ENCODE measurements at regions not wholly inside any gene's neighbourhood (a gene's known extent, or its start where the extent isn't known, plus 50 kb on each side); places are given as distances from the start of the nearest gene placed in this dataset.

DNA sequence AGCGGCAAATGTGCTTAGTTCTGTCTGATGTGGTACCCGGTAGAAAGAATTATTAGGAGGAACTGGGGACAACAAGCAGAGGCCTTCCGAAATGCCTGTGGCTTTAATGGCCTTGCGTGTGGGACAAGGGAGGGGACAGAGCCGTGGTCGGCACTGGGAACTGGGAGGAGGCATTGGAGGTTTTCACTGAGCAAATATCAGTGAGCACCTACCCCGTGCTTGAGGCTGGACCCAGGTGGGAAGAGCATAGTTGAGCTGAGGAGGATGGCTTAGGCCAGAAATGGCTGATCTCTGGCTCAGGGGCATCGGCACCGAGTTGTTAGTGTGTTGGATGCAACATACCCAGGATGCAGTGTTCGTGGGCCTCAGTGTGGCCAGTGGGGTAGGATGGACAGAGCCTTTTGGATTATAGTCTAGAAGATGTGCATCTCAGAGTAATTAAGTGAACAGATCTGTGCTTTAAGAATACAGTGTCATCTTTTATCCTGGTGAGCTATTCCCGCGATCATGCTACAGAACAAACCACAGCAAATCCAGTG, 201.3 kb downstream of the TEX29 start:
- dilution Hi-C loops (cut with MboI; ENCODE audit: extremely low pct_ligation_motif_present, low sequenced_read_pairs) = no loop called here
- no peaks in the 10 kb centered on the region for H4K20me1 ChIP-seq (ENCODE audit: control insufficient read depth, extremely low read depth, insufficient read depth, low read length)
- H3K27me3 ChIP-seq (ENCODE audit: control insufficient read depth, extremely low read depth, insufficient read depth, low read length) = no peaks in the 10 kb centered on the region
- H3K9me1 ChIP-seq (ENCODE audit: control insufficient read depth, extremely low read depth, insufficient read depth, low read length) = no peaks in the 10 kb centered on the region
- TF ChIP-seq, protein P1, sequence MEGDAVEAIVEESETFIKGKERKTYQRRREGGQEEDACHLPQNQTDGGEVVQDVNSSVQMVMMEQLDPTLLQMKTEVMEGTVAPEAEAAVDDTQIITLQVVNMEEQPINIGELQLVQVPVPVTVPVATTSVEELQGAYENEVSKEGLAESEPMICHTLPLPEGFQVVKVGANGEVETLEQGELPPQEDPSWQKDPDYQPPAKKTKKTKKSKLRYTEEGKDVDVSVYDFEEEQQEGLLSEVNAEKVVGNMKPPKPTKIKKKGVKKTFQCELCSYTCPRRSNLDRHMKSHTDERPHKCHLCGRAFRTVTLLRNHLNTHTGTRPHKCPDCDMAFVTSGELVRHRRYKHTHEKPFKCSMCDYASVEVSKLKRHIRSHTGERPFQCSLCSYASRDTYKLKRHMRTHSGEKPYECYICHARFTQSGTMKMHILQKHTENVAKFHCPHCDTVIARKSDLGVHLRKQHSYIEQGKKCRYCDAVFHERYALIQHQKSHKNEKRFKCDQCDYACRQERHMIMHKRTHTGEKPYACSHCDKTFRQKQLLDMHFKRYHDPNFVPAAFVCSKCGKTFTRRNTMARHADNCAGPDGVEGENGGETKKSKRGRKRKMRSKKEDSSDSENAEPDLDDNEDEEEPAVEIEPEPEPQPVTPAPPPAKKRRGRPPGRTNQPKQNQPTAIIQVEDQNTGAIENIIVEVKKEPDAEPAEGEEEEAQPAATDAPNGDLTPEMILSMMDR (optimal IDR thresholded peaks at IDR 0.05 in 1 of 3, IDR thresholded peaks at IDR 0.05 in 1 of 3, conservative IDR thresholded peaks at IDR 0.05 in 1 of 3; ENCODE audit: extremely low read depth in 1 of 3, insufficient read depth in 2 of 3, low read length in 3 of 3) = no peak
- H3K27ac ChIP-seq (ENCODE audit: control insufficient read depth, insufficient read depth, low read length) = no peak overlapping the region
- no peaks in the 10 kb centered on the region for H3K36me3 ChIP-seq (ENCODE audit: control insufficient read depth in 2 of 2, extremely low read depth in 1 of 2, insufficient read depth in 2 of 2, low read length in 2 of 2)
- DNase-seq (ENCODE audit: low read depth, low spot score) (no peak), FAIRE-seq (no peak)
- H3K9me3 ChIP-seq (ENCODE audit: control insufficient read depth, low read depth, low read length) = peaks cover 9% of the 10 kb centered on the region
- H3K4me2 ChIP-seq (ENCODE audit: control insufficient read depth, extremely low read depth, insufficient read depth, low read depth, low read length) = no peak overlapping the region
- no peaks in the 10 kb centered on the region for H3K4me1 ChIP-seq (ENCODE audit: control insufficient read depth, extremely low read depth, insufficient read depth, low read length)
- H3K9ac ChIP-seq (ENCODE audit: control insufficient read depth, extremely low read depth, insufficient read depth, low read length) = no peak overlapping the region
- H3K4me3 ChIP-seq (ENCODE audit: control insufficient read depth in 2 of 3, extremely low read depth in 1 of 3, insufficient read depth in 2 of 3, low read depth in 1 of 3, low read length in 3 of 3) = no peak overlapping the region
- no peaks in the 10 kb centered on the region for H3K79me2 ChIP-seq (ENCODE audit: control insufficient read depth, insufficient read depth, low read length)
- H2AFZ ChIP-seq (ENCODE audit: control insufficient read depth, low read length) = no peak overlapping the region

DNA sequence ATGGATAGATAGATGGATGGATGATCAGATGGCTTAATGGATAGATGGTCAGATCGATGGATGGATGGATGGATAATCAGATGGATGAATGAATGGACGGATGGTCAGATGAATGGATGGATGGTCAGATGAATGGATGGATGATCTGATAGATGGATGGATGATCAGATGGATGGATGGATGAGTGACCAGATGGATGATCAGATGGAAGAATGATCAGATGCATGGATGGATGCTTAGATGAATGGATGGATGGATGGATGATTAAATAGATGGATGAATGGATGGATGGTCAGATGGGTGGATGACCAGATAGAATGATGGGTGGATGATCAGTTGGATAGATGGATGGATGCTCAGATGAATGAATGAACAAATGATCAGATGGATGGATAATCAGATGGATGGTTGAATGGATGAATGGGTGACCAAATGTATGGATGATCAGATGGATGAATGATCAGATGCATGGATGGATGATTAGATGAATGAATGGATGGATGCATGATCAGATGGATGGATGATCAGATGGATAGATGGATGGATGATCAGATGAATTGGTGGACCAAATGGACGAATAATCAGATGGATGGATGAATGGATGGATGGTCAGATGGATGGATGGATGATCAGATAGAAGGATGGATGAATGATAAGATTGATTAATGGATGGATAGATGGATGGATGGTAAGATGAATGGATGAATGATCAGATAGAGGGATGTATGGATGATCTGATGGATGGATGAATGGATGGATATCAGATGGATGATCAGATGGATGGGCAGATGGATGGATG, 205.1 kb downstream of the TEX29 start:
- dilution Hi-C loops (cut with MboI; ENCODE audit: extremely low pct_ligation_motif_present, low sequenced_read_pairs) = no loop called here
- TF ChIP-seq EZH2 (IDR thresholded peaks at IDR 0.05; ENCODE audit: low read length) = no peak
- TF ChIP-seq, protein P1 (optimal IDR thresholded peaks at IDR 0.05 in 1 of 3, IDR thresholded peaks at IDR 0.05 in 1 of 3, conservative IDR thresholded peaks at IDR 0.05 in 1 of 3; ENCODE audit: extremely low read depth in 1 of 3, insufficient read depth in 2 of 3, low read length in 3 of 3) = no peak

More for the DNA sequence above, 205.1 kb downstream of the TEX29 start:
- Histone ChIP-seq H3K27ac (ENCODE audit: control insufficient read depth, insufficient read depth, low read length) (no peak overlapping the region), H4K20me1 (ENCODE audit: control insufficient read depth, extremely low read depth, insufficient read depth, low read length) (no peaks in the 10 kb centered on the region), H3K4me3 (ENCODE audit: control insufficient read depth in 2 of 3, extremely low read depth in 1 of 3, insufficient read depth in 2 of 3, low read depth in 1 of 3, low read length in 3 of 3) (no peak overlapping the region), H3K4me1 (ENCODE audit: control insufficient read depth, extremely low read depth, insufficient read depth, low read length) (no peaks in the 10 kb centered on the region), H3K9ac (ENCODE audit: control insufficient read depth, extremely low read depth, insufficient read depth, low read length) (no peak overlapping the region), H2AFZ (ENCODE audit: control insufficient read depth, low read length) (no peak overlapping the region), H3K27me3 (ENCODE audit: control insufficient read depth, extremely low read depth, insufficient read depth, low read length) (peaks cover 4% of the 10 kb centered on the region), H3K36me3 (ENCODE audit: control insufficient read depth in 2 of 2, extremely low read depth in 1 of 2, insufficient read depth in 2 of 2, low read length in 2 of 2) (no peaks in the 10 kb centered on the region), H3K4me2 (ENCODE audit: control insufficient read depth, extremely low read depth, insufficient read depth, low read depth, low read length) (no peak overlapping the region), H3K9me3 (ENCODE audit: control insufficient read depth, low read depth, low read length) (peaks cover 4% of the 10 kb centered on the region), H3K9me1 (ENCODE audit: control insufficient read depth, extremely low read depth, insufficient read depth, low read length) (no peaks in the 10 kb centered on the region), H3K79me2 (ENCODE audit: control insufficient read depth, insufficient read depth, low read length) (no peaks in the 10 kb centered on the region)
- no peak for DNase-seq (ENCODE audit: low read depth, low spot score)
- FAIRE-seq = no peak

All from keratinocyte (primary cell).